ENCODE measurements at regions not wholly inside any gene's neighbourhood (a gene's known extent, or its start where the extent isn't known, plus 50 kb on each side); places are given as distances from the start of the nearest gene placed in this dataset.

DNA sequence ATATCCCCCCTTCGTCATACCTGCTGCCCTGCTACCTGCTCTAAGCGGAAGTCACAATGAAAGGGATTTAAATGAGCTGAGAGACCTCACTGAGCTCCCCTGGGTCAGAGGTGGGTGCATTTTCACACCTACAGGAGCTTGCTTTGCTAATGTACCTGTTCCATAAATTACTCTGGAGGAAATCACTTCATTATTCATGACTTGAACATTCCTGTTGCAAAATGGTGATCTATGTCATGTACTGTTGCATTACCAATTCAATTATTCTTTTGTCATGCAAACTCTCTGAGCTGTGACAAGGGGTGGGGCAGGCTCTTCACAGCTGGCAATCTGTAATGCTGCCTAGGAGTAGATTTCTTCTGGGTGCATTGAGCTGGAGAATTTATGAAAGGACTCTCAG lies 761.3 kb downstream of the TSN start:
- no peaks in the 10 kb centered on the region for H3K36me3 ChIP-seq (ENCODE audit: control insufficient read depth, insufficient read depth, low read length)
- Mint-ChIP-seq H3K27ac (ENCODE audit: unreplicated experiment) (no peak overlapping the region), H3K9me3 (ENCODE audit: unreplicated experiment) (peaks cover 25% of the 10 kb centered on the region), H3K4me1 (ENCODE audit: low read depth, unreplicated experiment) (no peaks in the 10 kb centered on the region), H3K36me3 (ENCODE audit: insufficient read depth, unreplicated experiment) (no peaks in the 10 kb centered on the region), H3K4me3 (ENCODE audit: unreplicated experiment) (no peak overlapping the region), H3K27me3 (ENCODE audit: insufficient read depth, unreplicated experiment) (no peaks in the 10 kb centered on the region)
- no TSS peak for BruUV-seq (replicated peaks)
- no peak overlapping the region for H3K4me3 ChIP-seq (ENCODE audit: low read depth, low read length)
- no peaks in the 10 kb centered on the region for H3K27me3 ChIP-seq (replicated peaks; ENCODE audit: control insufficient read depth, insufficient read depth, low read length)
- DNase-seq, result no peak
- CTCF ChIA-PET, result no interaction called here
- intact Hi-C loops (cut with micrococcal nuclease; ENCODE audit: unreplicated experiment), result loop anchor here (10.0 kb wide), 1 partner anchor 102 kb away; no protein-coding TSS in a partner anchor
- H3K9me3 ChIP-seq, result peaks cover 15% of the 10 kb centered on the region
- H3K4me1 ChIP-seq, result peaks cover 14% of the 10 kb centered on the region
- TF ChIP-seq, protein P1, sequence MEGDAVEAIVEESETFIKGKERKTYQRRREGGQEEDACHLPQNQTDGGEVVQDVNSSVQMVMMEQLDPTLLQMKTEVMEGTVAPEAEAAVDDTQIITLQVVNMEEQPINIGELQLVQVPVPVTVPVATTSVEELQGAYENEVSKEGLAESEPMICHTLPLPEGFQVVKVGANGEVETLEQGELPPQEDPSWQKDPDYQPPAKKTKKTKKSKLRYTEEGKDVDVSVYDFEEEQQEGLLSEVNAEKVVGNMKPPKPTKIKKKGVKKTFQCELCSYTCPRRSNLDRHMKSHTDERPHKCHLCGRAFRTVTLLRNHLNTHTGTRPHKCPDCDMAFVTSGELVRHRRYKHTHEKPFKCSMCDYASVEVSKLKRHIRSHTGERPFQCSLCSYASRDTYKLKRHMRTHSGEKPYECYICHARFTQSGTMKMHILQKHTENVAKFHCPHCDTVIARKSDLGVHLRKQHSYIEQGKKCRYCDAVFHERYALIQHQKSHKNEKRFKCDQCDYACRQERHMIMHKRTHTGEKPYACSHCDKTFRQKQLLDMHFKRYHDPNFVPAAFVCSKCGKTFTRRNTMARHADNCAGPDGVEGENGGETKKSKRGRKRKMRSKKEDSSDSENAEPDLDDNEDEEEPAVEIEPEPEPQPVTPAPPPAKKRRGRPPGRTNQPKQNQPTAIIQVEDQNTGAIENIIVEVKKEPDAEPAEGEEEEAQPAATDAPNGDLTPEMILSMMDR (IDR thresholded peaks at IDR 0.05; ENCODE audit: insufficient read depth in 1 of 2, low read depth in 1 of 2, low read length in 1 of 2, severe bottlenecking in 1 of 2, unreplicated experiment in 1 of 2), result no peak
- POLR2A ChIA-PET, result no interaction called here

DNA sequence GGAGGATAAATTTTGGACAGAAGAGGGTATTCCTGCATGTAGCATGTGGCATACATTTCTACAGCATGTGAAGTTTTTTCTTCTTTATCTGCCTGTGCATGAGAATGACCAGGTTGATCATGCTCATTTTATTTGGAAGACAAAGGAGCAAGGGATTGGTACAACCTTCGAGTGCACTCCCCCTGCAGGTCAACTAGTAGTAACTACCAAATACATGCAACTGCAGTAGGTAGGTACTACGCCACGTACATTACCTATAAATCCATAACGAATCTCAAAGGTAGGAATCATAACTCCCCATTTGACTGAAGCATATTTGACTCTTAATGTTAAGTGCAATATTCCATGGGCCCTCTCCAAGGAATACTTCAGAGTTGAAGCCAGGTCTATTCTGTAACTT lies 763.9 kb downstream of the TSN start:
- no peaks in the 10 kb centered on the region for H3K27me3 ChIP-seq (replicated peaks; ENCODE audit: control insufficient read depth, insufficient read depth, low read length)
- ChIA-PET CTCF (no interaction called here), POLR2A (no interaction called here)
- H3K4me1 ChIP-seq, result peaks cover 14% of the 10 kb centered on the region
- H3K27me3 Mint-ChIP-seq (ENCODE audit: insufficient read depth, unreplicated experiment), result no peaks in the 10 kb centered on the region
- TF ChIP-seq, protein P1 (IDR thresholded peaks at IDR 0.05; ENCODE audit: insufficient read depth in 1 of 2, low read depth in 1 of 2, low read length in 1 of 2, severe bottlenecking in 1 of 2, unreplicated experiment in 1 of 2), result peak in 1 of 2 experiments; percentile 16
- BruUV-seq (replicated peaks), result no TSS peak
- H3K36me3 Mint-ChIP-seq (ENCODE audit: insufficient read depth, unreplicated experiment), result no peaks in the 10 kb centered on the region
- no peaks in the 10 kb centered on the region for H3K36me3 ChIP-seq (ENCODE audit: control insufficient read depth, insufficient read depth, low read length)
- DNase-seq, result no peak
- no peak overlapping the region for H3K4me3 ChIP-seq (ENCODE audit: low read depth, low read length)
- H3K27ac Mint-ChIP-seq (ENCODE audit: unreplicated experiment), result no peak overlapping the region
- H3K9me3 ChIP-seq, result peaks cover 15% of the 10 kb centered on the region
- intact Hi-C loops (cut with micrococcal nuclease; ENCODE audit: unreplicated experiment), result loop anchor here (10.0 kb wide), 1 partner anchor 105 kb away; no protein-coding TSS in a partner anchor
- H3K4me3 Mint-ChIP-seq (ENCODE audit: unreplicated experiment), result no peak overlapping the region
- peaks cover 21% of the 10 kb centered on the region for H3K9me3 Mint-ChIP-seq (ENCODE audit: unreplicated experiment)
- no peaks in the 10 kb centered on the region for H3K4me1 Mint-ChIP-seq (ENCODE audit: low read depth, unreplicated experiment)

DNA sequence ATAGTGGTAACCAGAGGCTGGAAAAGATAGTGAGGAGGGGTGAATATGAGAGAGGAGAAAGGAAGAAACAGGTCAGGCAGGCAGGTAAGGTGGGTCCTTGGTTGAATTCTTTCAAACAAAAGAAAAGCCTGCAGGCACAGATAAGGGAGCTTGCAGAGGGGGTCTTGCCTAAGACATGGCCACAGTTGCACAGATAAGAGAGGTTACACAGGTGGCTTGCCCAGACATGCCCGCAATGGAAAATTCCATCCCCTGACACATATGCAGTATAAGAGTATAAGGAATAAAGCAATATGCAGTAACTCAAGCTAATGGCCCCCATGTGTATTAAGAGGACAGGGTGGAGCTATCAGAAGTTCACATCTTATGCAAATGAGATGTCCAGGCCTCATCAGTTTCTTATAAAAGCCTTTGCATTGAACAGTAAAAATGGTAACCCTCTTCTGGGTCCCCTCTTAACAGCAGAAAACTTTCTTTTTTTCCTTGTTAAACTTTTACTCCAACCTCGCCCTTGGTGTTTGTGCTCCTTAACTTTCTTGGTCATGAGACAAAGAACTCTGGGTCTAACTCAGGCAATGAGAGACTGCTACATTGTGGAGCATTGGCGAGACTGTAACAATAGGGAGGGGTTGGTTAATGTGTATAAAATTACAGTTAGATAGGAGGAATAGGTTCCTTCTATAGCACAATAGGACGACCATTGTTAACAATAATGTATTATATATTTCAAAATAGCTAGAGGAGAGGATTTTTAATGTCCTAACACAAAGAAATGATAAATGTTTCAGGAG lies 764.6 kb downstream of the TSN start:
- Mint-ChIP-seq H3K36me3 (ENCODE audit: insufficient read depth, unreplicated experiment) (no peaks in the 10 kb centered on the region), H3K4me1 (ENCODE audit: low read depth, unreplicated experiment) (no peaks in the 10 kb centered on the region), H3K27ac (ENCODE audit: unreplicated experiment) (no peak overlapping the region), H3K9me3 (ENCODE audit: unreplicated experiment) (peaks cover 17% of the 10 kb centered on the region), H3K4me3 (ENCODE audit: unreplicated experiment) (no peak overlapping the region), H3K27me3 (ENCODE audit: insufficient read depth, unreplicated experiment) (no peaks in the 10 kb centered on the region)
- peak; percentile 68 to 70 for DNase-seq
- TF ChIP-seq, protein P1 (IDR thresholded peaks at IDR 0.05; ENCODE audit: insufficient read depth in 1 of 2, low read depth in 1 of 2, low read length in 1 of 2, severe bottlenecking in 1 of 2, unreplicated experiment in 1 of 2), result no peak
- Histone ChIP-seq H3K4me1 (peaks cover 14% of the 10 kb centered on the region), H3K9me3 (peaks cover 15% of the 10 kb centered on the region), H3K27me3 (replicated peaks; ENCODE audit: control insufficient read depth, insufficient read depth, low read length) (no peaks in the 10 kb centered on the region), H3K4me3 (ENCODE audit: low read depth, low read length) (no peak overlapping the region), H3K36me3 (ENCODE audit: control insufficient read depth, insufficient read depth, low read length) (no peaks in the 10 kb centered on the region)
- BruUV-seq (replicated peaks), result no TSS peak
- CTCF ChIA-PET, result no interaction called here
- POLR2A ChIA-PET, result no interaction called here
- intact Hi-C loops (cut with micrococcal nuclease; ENCODE audit: unreplicated experiment), result loop anchor here (10.0 kb wide), 1 partner anchor 105 kb away; no protein-coding TSS in a partner anchor
